ENCODE measurements at regions not wholly inside any gene's neighbourhood (a gene's known extent, or its start where the extent isn't known, plus 50 kb on each side); places are given as distances from the start of the nearest gene placed in this dataset.

- no peaks in the 10 kb centered on the region for H4K20me1 ChIP-seq (ENCODE audit: insufficient read depth)
- H3F3A ChIP-seq (replicated peaks; ENCODE audit: insufficient read depth): no peaks in the 10 kb centered on the region
- ChIA-PET CTCF (interaction anchor here (0.6 to 2.6 kb wide), 19 partner anchors 9 to 1168 kb away, joined by 3 to 24 read pairs (median 3); no protein-coding TSS in a partner anchor), POLR2A (no interaction called here)
- no peak overlapping the region for H3K4me2 ChIP-seq
- H3K27me3 ChIP-seq (ENCODE audit: insufficient read depth): no peaks in the 10 kb centered on the region
- WGBS (ENCODE audit: low lambda C conversion rate): 18% methylated on average over 6 of the region's 6 CpGs
- H3K79me2 ChIP-seq (ENCODE audit: insufficient read depth): no peaks in the 10 kb centered on the region
- peak; percentile 71 for DNase-seq
- TF ChIP-seq FOXM1 (IDR thresholded peaks at IDR 0.05; ENCODE audit: low read depth) (no peak), SMC3 (IDR thresholded peaks at IDR 0.05; ENCODE audit: low read depth, low read length) (peak; percentile 87), EP300 (IDR thresholded peaks at IDR 0.05; ENCODE audit: borderline replicate concordance in 1 of 2, low read depth in 1 of 2, low read length in 1 of 2) (no peak), RAD21 (IDR thresholded peaks at IDR 0.05; ENCODE audit: low read length) (peak; percentile 98), YY1 (IDR thresholded peaks at IDR 0.05; ENCODE audit: low read depth) (no peak), RCOR1 (IDR thresholded peaks at IDR 0.05; ENCODE audit: low read length) (no peak), EZH2phosphoT487 (IDR thresholded peaks at IDR 0.05; ENCODE audit: borderline replicate concordance, low read depth) (no peak), GATA2 (CRISPR knock-in tag; IDR thresholded peaks at IDR 0.05) (no peak), TCF12 (IDR thresholded peaks at IDR 0.05) (no peak), MAX (IDR thresholded peaks at IDR 0.05; ENCODE audit: low read depth) (no peak), USF1 (IDR thresholded peaks at IDR 0.05; ENCODE audit: borderline replicate concordance, low read depth) (no peak), MEF2A (IDR thresholded peaks at IDR 0.05; ENCODE audit: borderline replicate concordance, low read depth) (no peak), CTCF (IDR thresholded peaks at IDR 0.05) (peak; percentile 86)
- no peak overlapping the region for H3K9ac ChIP-seq
- no peak overlapping the region for H3K27ac ChIP-seq (ENCODE audit: low read depth in 2 of 2, low read length in 1 of 2)
- no peaks in the 10 kb centered on the region for H3K9me2 ChIP-seq
- no peak overlapping the region for H2AFZ ChIP-seq (ENCODE audit: low read depth)
- H3K4me3 ChIP-seq (ENCODE audit: low read depth in 2 of 2, low read length in 1 of 2): peak overlapping the region in 1 of 2 experiments; percentile 34; a peak in 1 of 4 replicates
- H3K9me3 ChIP-seq: no peaks in the 10 kb centered on the region
- no peaks in the 10 kb centered on the region for H3K36me3 ChIP-seq (replicated peaks in 1 of 2; ENCODE audit: control insufficient read depth in 1 of 2, insufficient read depth in 2 of 2, low read length in 1 of 2)
- H3K4me1 ChIP-seq (ENCODE audit: control insufficient read depth in 1 of 2, insufficient read depth in 2 of 2, low read depth in 1 of 2, low read length in 1 of 2): no peaks in the 10 kb centered on the region
Observed at GRCh38 chr15:85865070-85865684, 70.5 kb upstream of the KLHL25 start.

- H3K4me3 ChIP-seq (ENCODE audit: low read depth in 2 of 2, low read length in 1 of 2): no peak overlapping the region
- WGBS (ENCODE audit: low lambda C conversion rate): 82% methylated on average over 5 of the region's 5 CpGs
- H3K27ac ChIP-seq (ENCODE audit: low read depth in 2 of 2, low read length in 1 of 2): no peak overlapping the region
- no peaks in the 10 kb centered on the region for H4K20me1 ChIP-seq (ENCODE audit: insufficient read depth)
- POLR2A ChIA-PET: no interaction called here
- no peak for DNase-seq
- H3F3A ChIP-seq (replicated peaks; ENCODE audit: insufficient read depth): no peaks in the 10 kb centered on the region
- H3K9me2 ChIP-seq: no peaks in the 10 kb centered on the region
- H3K27me3 ChIP-seq (ENCODE audit: insufficient read depth): no peaks in the 10 kb centered on the region
- H3K36me3 ChIP-seq (replicated peaks in 1 of 2; ENCODE audit: control insufficient read depth in 1 of 2, insufficient read depth in 2 of 2, low read length in 1 of 2): no peaks in the 10 kb centered on the region
- CTCF ChIA-PET: interaction anchor here (1.6 kb wide), 1 partner anchor 13 kb away, joined by 5 read pairs; no protein-coding TSS in a partner anchor
- no peak overlapping the region for H2AFZ ChIP-seq (ENCODE audit: low read depth)
- no peaks in the 10 kb centered on the region for H3K79me2 ChIP-seq (ENCODE audit: insufficient read depth)
- no peaks in the 10 kb centered on the region for H3K4me1 ChIP-seq (ENCODE audit: control insufficient read depth in 1 of 2, insufficient read depth in 2 of 2, low read depth in 1 of 2, low read length in 1 of 2)
- no peaks in the 10 kb centered on the region for H3K9me3 ChIP-seq
- no peak overlapping the region for H3K4me2 ChIP-seq
- H3K9ac ChIP-seq: no peak overlapping the region
- TF ChIP-seq PBX3 (IDR thresholded peaks at IDR 0.05): no peak
- TF ChIP-seq REST (IDR thresholded peaks at IDR 0.05; ENCODE audit: low read depth, low read length): no peak
- no peak for TF ChIP-seq NFIC (IDR thresholded peaks at IDR 0.05; ENCODE audit: borderline replicate concordance)
- no peak for TF ChIP-seq CTCF (IDR thresholded peaks at IDR 0.05)
- no peak for TF ChIP-seq RAD21 (IDR thresholded peaks at IDR 0.05; ENCODE audit: low read length)
Observed at GRCh38 chr15:85867250-85867649, 72.5 kb upstream of the KLHL25 start.

Measured in SK-N-SH (cell line).